HepG2 (cell line): ENCODE measurements at regions not wholly inside any gene's neighbourhood (a gene's known extent, or its start where the extent isn't known, plus 50 kb on each side); places are given as distances from the start of the nearest gene placed in this dataset.

ENCODE experiments used
- ATAC-seq: fragments of 200-7000 bp; cut with Tn5 transposase; 3 replicates; pipeline ENCODE4 v1.9.1; 2020; ENCODE audit warnings: mild to moderate bottlenecking, moderate library complexity
- BruUV-seq: library from RNA; stranded (reverse); fragments of 400-500 nt; replicated peaks from 2 replicates; lab custom pipeline; 2021; lab: Mats Ljungman, UMichigan
- CTCF ChIA-PET: fragments of 300-600 bp; formaldehyde crosslinking; extraction: SDS; loops from one replicate; lab custom pipeline; 2021; ENCODE audit warnings: low total read pairs, inconsistent platforms, low intra/inter-chr PET ratio; lab: Yijun Ruan, JAX
- POLR2A ChIA-PET: fragments of 350-600 bp; sonication (Branson Sonifier 250); formaldehyde crosslinking; loops from one replicate; lab custom pipeline; 2020; ENCODE audit warnings: antibody characterized with exemption, inconsistent platforms; lab: Yijun Ruan, JAX
- DNase-seq: peaks from one replicate; pipeline ENCODE4 v3.0.0-alpha.2; 2015; ENCODE audit warnings: low spot score
- FAIRE-seq: peaks from 3 replicates; lab custom pipeline; 2011; peaks lifted over from hg19 to GRCh38; lab: Jason Lieb, UNC
- H2AFZ ChIP-seq: one replicate; pipeline ENCODE4 v1.6.1; 2011; ENCODE audit warnings: low read length, inconsistent platforms
- H3K27ac ChIP-seq: fragments of 300-600 bp; 3 replicates; pipeline ENCODE4 v1.8.0; 2011; ENCODE audit warnings: mixed run types, mild to moderate bottlenecking, mixed read lengths, low read length, inconsistent platforms; ENCODE audit not compliant: insufficient read depth; ENCODE audit errors: extremely low read length
- H3K27me3 ChIP-seq, 2 experiments: fragments of 200-600 bp in 1 of 2; 2 replicates in 1 of 2; 3 replicates in 1 of 2; pipeline versions ENCODE4 v1.6.0 to v1.8.0; 2011; ENCODE audit warnings: low read length in 2 of 2, mild to moderate bottlenecking in 2 of 2, moderate library complexity in 2 of 2, inconsistent platforms in 1 of 2; ENCODE audit not compliant: insufficient read depth in 2 of 2, control insufficient read depth in 1 of 2
- H3K36me3 ChIP-seq, 2 experiments: fragments of 200-600 bp in 1 of 2; replicated peaks in 1 of 2; 2 replicates in 1 of 2; 3 replicates in 1 of 2; pipeline versions ENCODE4 v1.5.1 to v1.8.0; 2011; ENCODE audit warnings: low read length in 2 of 2, inconsistent platforms in 1 of 2; ENCODE audit not compliant: insufficient read depth in 2 of 2, control insufficient read depth in 1 of 2
- H3K4me1 ChIP-seq: 2 replicates; pipeline ENCODE4 v1.5.1; 2012; ENCODE audit warnings: low read length, inconsistent platforms; ENCODE audit not compliant: insufficient read depth
- H3K4me2 ChIP-seq: 2 replicates; pipeline ENCODE4 v1.6.0; 2011; ENCODE audit warnings: low read depth, low read length, inconsistent platforms
- H3K4me3 ChIP-seq, 3 experiments: fragments of 200-600 bp in 1 of 3; sonication (generic), shearing (Covaris generic) in 1 of 3; replicated peaks in 1 of 3; 2 replicates each; pipeline ENCODE4 v1.5.1; 2011 to 2016; ENCODE audit warnings: low read length in 3 of 3, inconsistent platforms in 2 of 3, low read depth in 2 of 3, mild to moderate bottlenecking in 2 of 3, control low read depth in 1 of 3, mixed read lengths in 1 of 3; ENCODE audit not compliant: insufficient read depth in 1 of 3
- H3K79me2 ChIP-seq: one replicate; pipeline ENCODE4 v1.6.1; 2011; ENCODE audit warnings: low read length, inconsistent platforms; ENCODE audit not compliant: insufficient read depth
- H3K9ac ChIP-seq: 2 replicates; pipeline ENCODE4 v1.6.0; 2011; ENCODE audit warnings: mild to moderate bottlenecking, low read depth, low read length, inconsistent platforms; ENCODE audit not compliant: insufficient read depth
- H3K9me3 ChIP-seq: 2 replicates; pipeline ENCODE4 v1.5.1; 2012; ENCODE audit warnings: mild to moderate bottlenecking, low read length
- H4K20me1 ChIP-seq: 2 replicates; pipeline ENCODE4 v1.6.0; 2011; ENCODE audit warnings: inconsistent platforms, mild to moderate bottlenecking, low read length, moderate library complexity; ENCODE audit not compliant: insufficient read depth
- ATF2 ChIP-seq: sonication (generic); formaldehyde crosslinking; IDR thresholded peaks from 2 replicates; pipeline ENCODE4 v1.4.0; 2020; ENCODE audit warnings: missing genetic modification reagents
- ELF4 ChIP-seq: sonication (generic); formaldehyde crosslinking; IDR thresholded peaks from 2 replicates; pipeline ENCODE4 v1.5.0; 2020; ENCODE audit warnings: missing genetic modification reagents, mild to moderate bottlenecking, moderate library complexity, borderline replicate concordance
- FOSL2 ChIP-seq: sonication (generic); formaldehyde crosslinking; IDR thresholded peaks from 2 replicates; pipeline ENCODE4 v1.4.0; 2020; ENCODE audit warnings: missing genetic modification reagents
- JUNB ChIP-seq: sonication (generic); formaldehyde crosslinking; IDR thresholded peaks from 2 replicates; pipeline ENCODE4 v1.8.0; 2022; ENCODE audit warnings: missing genetic modification reagents, mild to moderate bottlenecking, borderline replicate concordance
- KLF16 ChIP-seq, 2 experiments: sonication (generic) in 1 of 2; formaldehyde crosslinking in 1 of 2; IDR thresholded peaks; 2 replicates each; pipeline versions ENCODE4 v1.6.1 to v1.8.0; 2016 to 2023; ENCODE audit warnings: missing genetic modification reagents in 2 of 2, missing compliant biosample characterization in 1 of 2
- KMT2B ChIP-seq: IDR thresholded peaks from 2 replicates; pipeline ENCODE4 v1.6.1; 2016; ENCODE audit warnings: missing genetic modification reagents, missing compliant biosample characterization
- MLLT10 ChIP-seq: sonication (generic); formaldehyde crosslinking; IDR thresholded peaks from 2 replicates; pipeline ENCODE4 v1.4.0; 2020; ENCODE audit warnings: missing genetic modification reagents
- MYPOP ChIP-seq: sonication (generic); formaldehyde crosslinking; IDR thresholded peaks from 2 replicates; pipeline ENCODE4 v1.8.1; 2023; ENCODE audit warnings: mild to moderate bottlenecking, moderate library complexity, missing genetic modification reagents
- NCOR1 ChIP-seq: fragments of 200-600 bp; sonication (generic); IDR thresholded peaks from 2 replicates; pipeline ENCODE4 v1.7.0; 2017; ENCODE audit warnings: antibody characterized with exemption, low read length, borderline replicate concordance
- POGK ChIP-seq: sonication (generic); formaldehyde crosslinking; conservative IDR thresholded peaks from 2 replicates; pipeline ENCODE4 v1.8.0; 2022; ENCODE audit warnings: mild to moderate bottlenecking, moderate library complexity, missing genetic modification reagents
- TOE1 ChIP-seq: sonication (generic); formaldehyde crosslinking; IDR thresholded peaks from 2 replicates; pipeline ENCODE4 v1.4.0; 2020; ENCODE audit warnings: mild to moderate bottlenecking, missing genetic modification reagents
- ZBTB8A ChIP-seq: sonication (generic); formaldehyde crosslinking; IDR thresholded peaks from 2 replicates; pipeline ENCODE4 v1.4.0; 2020; ENCODE audit warnings: mild to moderate bottlenecking, low read depth, missing genetic modification reagents, borderline replicate concordance
- ZNF230 ChIP-seq: sonication (generic); formaldehyde crosslinking; IDR thresholded peaks from 2 replicates; pipeline ENCODE4 v1.4.0; 2020; ENCODE audit warnings: mild to moderate bottlenecking, missing genetic modification reagents
- ZNF256 ChIP-seq: sonication (generic); formaldehyde crosslinking; conservative IDR thresholded peaks from 2 replicates; pipeline ENCODE4 v1.4.0; 2020; ENCODE audit warnings: missing genetic modification reagents
- ZNF414 ChIP-seq: sonication (generic); formaldehyde crosslinking; IDR thresholded peaks from 2 replicates; pipeline ENCODE4 v1.5.0; 2020; ENCODE audit warnings: missing genetic modification reagents
- ZNF530 ChIP-seq: sonication (generic); formaldehyde crosslinking; IDR thresholded peaks from 2 replicates; pipeline ENCODE4 v1.5.0; 2020; ENCODE audit warnings: low read depth, mild to moderate bottlenecking, missing genetic modification reagents
- ZNF674 ChIP-seq: sonication (generic); formaldehyde crosslinking; IDR thresholded peaks from 2 replicates; pipeline ENCODE4 v1.5.0; 2020; ENCODE audit warnings: low read depth, mild to moderate bottlenecking, missing genetic modification reagents
- ZNF768 ChIP-seq: sonication (generic); formaldehyde crosslinking; IDR thresholded peaks from 2 replicates; pipeline ENCODE4 v1.4.0; 2020; ENCODE audit warnings: missing genetic modification reagents
- ZNF773 ChIP-seq: sonication (generic); formaldehyde crosslinking; IDR thresholded peaks from 2 replicates; pipeline ENCODE4 v1.4.0; 2020; ENCODE audit warnings: missing genetic modification reagents, borderline replicate concordance
- ZNF788 ChIP-seq: sonication (generic); formaldehyde crosslinking; IDR thresholded peaks from 2 replicates; pipeline ENCODE4 v1.5.0; 2020; ENCODE audit warnings: mild to moderate bottlenecking, missing genetic modification reagents, borderline replicate concordance
- ZNF790 ChIP-seq: sonication (generic); formaldehyde crosslinking; IDR thresholded peaks from 2 replicates; pipeline ENCODE4 v1.8.0; 2022; ENCODE audit warnings: missing genetic modification reagents, mild to moderate bottlenecking, borderline replicate concordance
- ZNF879 ChIP-seq: sonication (generic); formaldehyde crosslinking; IDR thresholded peaks from 2 replicates; pipeline ENCODE4 v1.8.1; 2023; ENCODE audit warnings: missing genetic modification reagents
- WGBS: methylation state at CpG from one replicate; pipeline ENCODE4 v1.1.6; 2017; ENCODE audit warnings: low lambda C conversion rate; 5-methylcytosine and 5-hydroxymethylcytosine counted together
- in situ Hi-C: cut with HindIII; loops from 2 replicates; pipeline ENCODE4 v1.10.0; 2017; ENCODE audit warnings: low pct_unique_long_range_greater_than_20kb; ENCODE audit not compliant: extremely low pct_ligation_motif_present
- intact Hi-C: fragments of 100-400 bp; cut with micrococcal nuclease; formaldehyde crosslinking; loops from one replicate; pipeline ENCODE4 v1.10.0; 2022; ENCODE audit not compliant: unreplicated experiment

- TF ChIP-seq JUNB (CRISPR knock-in tag): no peak
- no peak for TF ChIP-seq ZNF530 (CRISPR knock-in tag)
- TF ChIP-seq ZNF879: no peak
Measured at GRCh38 chr10:111972109-111972508, 211.5 kb downstream of the GPAM start (continued).

GRCh38 chr10:111973306-111973705 is 210.3 kb downstream of the GPAM start:
- no TSS peak for BruUV-seq
- CTCF ChIA-PET: no interaction called here
- ATAC-seq (no peak), FAIRE-seq (no peak), DNase-seq (no peak)
- WGBS: 47% methylated on average over 2 of the region's 2 CpGs
- Histone ChIP-seq H4K20me1 (no peaks in the 10 kb centered on the region), H3K27ac (no peak overlapping the region), H3K4me2 (no peak overlapping the region), H3K79me2 (no peaks in the 10 kb centered on the region), H2AFZ (no peak overlapping the region), H3K36me3 (no peaks in the 10 kb centered on the region), H3K27me3 (no peaks in the 10 kb centered on the region), H3K4me3 (no peak overlapping the region), H3K4me1 (no peaks in the 10 kb centered on the region), H3K9me3 (no peaks in the 10 kb centered on the region), H3K9ac (no peak overlapping the region)
- TF ChIP-seq ZNF788 (CRISPR knock-in tag) (no peak), ZNF768 (CRISPR knock-in tag) (no peak), ELF4 (CRISPR knock-in tag) (no peak), ZBTB8A (CRISPR knock-in tag) (no peak), KMT2B (no peak), ZNF414 (CRISPR knock-in tag) (no peak), NCOR1 (no peak), ZNF674 (CRISPR knock-in tag) (no peak), KLF16 (CRISPR knock-in tag; IDR thresholded peaks at IDR 0.05) (no peak), MLLT10 (CRISPR knock-in tag) (no peak), TOE1 (no peak), ZNF790 (CRISPR knock-in tag) (no peak), MYPOP (CRISPR knock-in tag) (no peak), ZNF773 (CRISPR knock-in tag) (no peak), ZNF230 (CRISPR knock-in tag) (no peak), ATF2 (CRISPR knock-in tag) (no peak), POGK (CRISPR knock-in tag) (no peak), FOSL2 (CRISPR knock-in tag) (no peak), ZNF256 (CRISPR knock-in tag) (no peak)
- POLR2A ChIA-PET: no interaction called here
- intact Hi-C loops (no loop called here), in situ Hi-C loops (no loop called here)
